ENCODE measurements at regions not wholly inside any gene's neighbourhood (a gene's known extent, or its start where the extent isn't known, plus 50 kb on each side); places are given as distances from the start of the nearest gene placed in this dataset.

GRCh38 chr9:36763778-36764177 lies 191.1 kb downstream of the MELK start:
- DNase-seq (ENCODE audit: low spot score in 2 of 2): no peak
- WGBS, 2 donors: 94 to 96% methylated on average over 4 of the region's 4 CpGs
- H3K27ac ChIP-seq: no peak overlapping the region
- H3K27me3 ChIP-seq: peaks cover 0 to 28% of the 10 kb centered on the region in 2 donors
- no peak overlapping the region for H3K4me3 ChIP-seq
- no peaks in the 10 kb centered on the region for H3K36me3 ChIP-seq
- no peaks in the 10 kb centered on the region for H3K9me3 ChIP-seq
- TF ChIP-seq EP300 (IDR thresholded peaks at IDR 0.05) (no peak), CTCF (IDR thresholded peaks at IDR 0.05) (no peak), POLR2A (IDR thresholded peaks at IDR 0.05) (no peak)
- peaks cover 0 to 6% (median 0%) of the 10 kb centered on the region in 4 donors for H3K4me1 ChIP-seq

GRCh38 chr9:36764364-36765076 lies 191.8 kb downstream of the MELK start:
- no peak overlapping the region for H3K4me3 ChIP-seq
- no peak for TF ChIP-seq POLR2A (IDR thresholded peaks at IDR 0.05)
- no peak for TF ChIP-seq CTCF (IDR thresholded peaks at IDR 0.05)
- no peak for TF ChIP-seq EP300 (IDR thresholded peaks at IDR 0.05)
- no peak for DNase-seq (ENCODE audit: low spot score in 2 of 2)
- peaks cover 0 to 28% of the 10 kb centered on the region in 2 donors for H3K27me3 ChIP-seq
- no peak overlapping the region for H3K27ac ChIP-seq
- H3K9me3 ChIP-seq: no peaks in the 10 kb centered on the region
- 76 to 84% methylated on average over 14 of the region's 14 CpGs for WGBS, 2 donors
- H3K4me1 ChIP-seq: peaks cover 0 to 6% (median 0%) of the 10 kb centered on the region in 4 donors
- no peaks in the 10 kb centered on the region for H3K36me3 ChIP-seq

GRCh38 chr9:36765077-36765390 lies 192.3 kb downstream of the MELK start:
- no peak for DNase-seq (ENCODE audit: low spot score in 2 of 2)
- H3K4me3 ChIP-seq: no peak overlapping the region
- peaks cover 0 to 28% of the 10 kb centered on the region in 2 donors for H3K27me3 ChIP-seq
- TF ChIP-seq POLR2A (IDR thresholded peaks at IDR 0.05) (no peak), EP300 (IDR thresholded peaks at IDR 0.05) (no peak), CTCF (IDR thresholded peaks at IDR 0.05) (no peak)
- no peak overlapping the region for H3K27ac ChIP-seq
- WGBS, 2 donors: 71 to 77% methylated on average over 12 of the region's 12 CpGs
- no peaks in the 10 kb centered on the region for H3K9me3 ChIP-seq
- H3K36me3 ChIP-seq: no peaks in the 10 kb centered on the region
- H3K4me1 ChIP-seq: peaks cover 0 to 6% (median 0%) of the 10 kb centered on the region in 4 donors

- 19 to 23% methylated on average over 23 to 28 of the region's 37 CpGs for WGBS, 2 donors
- Histone ChIP-seq H3K36me3 (no peaks in the 10 kb centered on the region), H3K27ac (no peak overlapping the region), H3K4me3 (peak overlapping the region; percentile 1 to 50 (median 27)), H3K9me3 (no peaks in the 10 kb centered on the region), H3K27me3 (peaks cover 0 to 25% of the 10 kb centered on the region in 2 donors), H3K4me1 (peaks cover 0 to 6% (median 0%) of the 10 kb centered on the region in 4 donors)
- DNase-seq (ENCODE audit: low spot score in 2 of 2): peak; percentile 17 to 21
- TF ChIP-seq POLR2A (IDR thresholded peaks at IDR 0.05): no peak
- TF ChIP-seq CTCF (IDR thresholded peaks at IDR 0.05): no peak
- no peak for TF ChIP-seq EP300 (IDR thresholded peaks at IDR 0.05)
Measured at GRCh38 chr9:36765468-36766341, 193.0 kb downstream of the MELK start.

GRCh38 chr9:36768677-36769076 lies 196.0 kb downstream of the MELK start:
- H3K9me3 ChIP-seq: no peaks in the 10 kb centered on the region
- no peaks in the 10 kb centered on the region for H3K36me3 ChIP-seq
- no peak overlapping the region for H3K4me3 ChIP-seq
- H3K27me3 ChIP-seq: peaks cover 0 to 10% of the 10 kb centered on the region in 2 donors
- H3K4me1 ChIP-seq: peaks cover 0 to 6% (median 0%) of the 10 kb centered on the region in 4 donors
- no peak overlapping the region for H3K27ac ChIP-seq
- DNase-seq (ENCODE audit: low spot score in 2 of 2): no peak
- no peak for TF ChIP-seq EP300 (IDR thresholded peaks at IDR 0.05)
- no peak for TF ChIP-seq CTCF (IDR thresholded peaks at IDR 0.05)
- no peak for TF ChIP-seq POLR2A (IDR thresholded peaks at IDR 0.05)
- 80 to 89% methylated on average over 3 of the region's 3 CpGs for WGBS, 2 donors
